GM21360 (cell line): ENCODE measurements at regions not wholly inside any gene's neighbourhood (a gene's known extent, or its start where the extent isn't known, plus 50 kb on each side); places are given as distances from the start of the nearest gene placed in this dataset.

Experiments
- ATAC-seq: cut with Tn5 transposase; IDR thresholded peaks from one replicate; pipeline ENCODE4 v1.9.1; 2021; ENCODE audit warnings: mild to moderate bottlenecking, moderate library complexity; ENCODE audit not compliant: unreplicated experiment

DNA sequence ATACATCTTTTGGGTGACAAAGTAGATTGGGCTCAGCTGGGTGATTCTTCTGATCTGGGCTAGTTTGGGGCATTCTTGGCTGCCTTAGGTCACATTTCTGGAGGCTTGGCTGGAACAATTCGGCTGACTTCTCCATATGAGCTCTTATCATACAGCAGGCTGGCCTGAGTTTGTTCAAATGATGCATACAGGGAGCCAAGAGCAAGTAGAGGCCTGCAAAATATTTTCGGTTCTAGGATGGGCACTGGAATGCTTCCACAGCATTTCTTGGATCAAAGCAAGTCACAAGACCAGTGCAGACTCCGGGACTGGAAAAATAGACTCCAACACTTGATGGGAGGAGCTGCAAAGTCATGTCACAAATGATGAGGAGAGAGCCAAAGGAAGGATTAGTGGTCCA, 98.4 kb downstream of the SCG2 start:
- no peak for ATAC-seq

DNA sequence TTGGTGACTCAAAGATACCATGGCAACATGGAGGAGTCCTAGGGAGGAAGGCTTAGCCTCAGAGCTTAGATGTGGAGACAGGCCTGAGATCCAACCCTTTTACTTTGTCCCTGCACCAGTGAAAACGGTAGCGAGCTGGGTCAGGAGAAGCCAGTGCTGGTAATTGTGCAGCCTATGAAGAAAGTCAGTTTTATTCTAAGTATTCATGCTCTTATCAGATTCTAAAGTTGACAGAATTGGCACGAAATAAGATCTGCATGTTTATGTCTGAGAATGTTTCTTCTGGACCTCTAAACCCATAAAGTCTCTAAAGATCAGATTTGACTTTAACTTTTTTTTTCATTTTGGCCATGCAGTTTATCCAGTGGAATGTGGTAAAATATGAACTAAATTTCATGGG, 93.8 kb downstream of the SCG2 start:
- ATAC-seq = no peak

DNA sequence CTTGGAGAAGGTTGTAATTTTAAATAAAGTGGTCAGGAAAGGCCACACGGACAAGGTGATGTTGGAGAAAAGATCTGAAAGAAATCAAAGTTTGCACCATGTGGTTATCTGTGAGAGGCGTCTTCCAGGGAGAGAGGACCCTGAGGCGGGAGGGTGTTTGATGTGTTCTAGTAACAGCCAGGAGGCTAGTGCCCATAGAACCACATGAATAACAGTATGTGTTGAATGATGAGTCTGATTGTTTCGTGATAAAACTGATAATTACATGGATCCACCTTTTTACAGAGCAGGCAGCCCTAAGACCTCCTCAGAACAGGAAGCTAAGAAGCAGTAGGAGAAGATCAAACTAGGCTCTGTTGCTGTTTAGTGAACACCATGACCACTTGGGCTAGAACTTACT, 91.4 kb downstream of the SCG2 start:
- no peak for ATAC-seq

DNA sequence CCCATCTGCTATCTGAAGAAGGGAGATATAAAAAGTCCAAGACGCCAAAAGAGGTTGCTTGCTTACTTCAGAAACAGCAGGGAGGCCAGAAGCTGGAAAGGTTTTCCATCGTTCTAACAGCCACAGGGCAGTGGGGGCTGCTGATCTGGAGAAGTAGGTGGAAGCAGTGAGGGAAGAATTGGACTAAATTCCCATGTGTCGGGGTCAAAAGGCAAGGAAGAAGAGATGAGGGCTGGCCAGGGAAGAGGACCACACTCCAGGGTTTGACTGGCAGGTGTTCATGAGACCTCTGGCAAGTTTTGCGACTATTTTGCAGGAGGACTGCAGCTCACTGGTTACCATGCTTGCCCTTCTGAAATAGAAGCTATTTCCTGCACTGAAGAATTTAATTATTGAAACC, 91.0 kb downstream of the SCG2 start:
- ATAC-seq = no peak

DNA sequence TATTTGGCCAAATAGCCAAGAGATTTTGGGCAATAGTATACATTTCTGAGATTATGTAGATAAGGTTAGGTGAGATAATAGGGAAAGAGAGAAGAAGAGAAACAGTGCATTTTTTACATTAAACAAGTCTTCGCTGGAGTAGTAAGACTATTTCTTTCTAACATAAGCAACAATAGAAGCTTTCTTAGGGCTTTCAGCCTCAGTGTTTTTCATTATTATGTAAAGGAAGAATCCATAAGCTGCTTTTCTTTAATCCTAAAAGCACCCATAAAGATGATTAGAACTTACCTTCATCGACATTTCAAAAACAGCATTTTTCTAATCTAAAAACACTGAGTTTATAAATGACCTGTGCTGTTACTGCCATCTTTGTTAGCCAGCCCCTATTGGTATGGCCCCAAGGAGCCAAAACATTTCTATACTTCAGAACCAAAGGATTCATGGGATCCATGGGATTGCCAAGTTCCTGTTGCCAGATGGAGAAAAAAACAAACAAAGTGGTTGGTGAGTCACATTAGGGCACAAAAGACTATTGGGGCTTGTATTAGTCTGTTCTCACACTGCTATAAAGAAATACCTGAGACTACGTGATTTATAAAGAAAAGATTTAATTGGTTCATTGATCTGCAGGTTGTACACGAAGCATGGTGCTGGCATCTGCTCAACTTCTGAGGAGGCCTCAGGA, 88.2 kb downstream of the SCG2 start:
- ATAC-seq = no peak

DNA sequence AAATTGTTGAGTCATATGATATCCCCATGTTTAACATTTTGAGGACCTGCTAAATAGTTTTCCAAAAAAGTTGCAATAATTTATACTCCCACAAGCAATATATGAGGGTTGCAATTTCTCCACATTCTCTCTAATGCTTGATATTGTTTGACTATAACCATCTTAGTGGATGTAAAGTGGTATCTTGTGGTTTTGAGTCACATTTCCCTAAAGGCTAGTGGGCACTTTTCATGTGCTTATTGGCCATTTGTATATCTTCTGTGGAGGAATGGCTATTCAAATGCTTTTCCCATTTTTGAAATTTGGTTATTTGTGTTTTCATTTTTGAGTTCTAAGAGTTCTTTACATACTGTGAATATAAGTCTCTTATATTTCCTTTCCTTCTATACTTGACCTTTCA, 82.7 kb downstream of the SCG2 start:
- no peak for ATAC-seq

DNA sequence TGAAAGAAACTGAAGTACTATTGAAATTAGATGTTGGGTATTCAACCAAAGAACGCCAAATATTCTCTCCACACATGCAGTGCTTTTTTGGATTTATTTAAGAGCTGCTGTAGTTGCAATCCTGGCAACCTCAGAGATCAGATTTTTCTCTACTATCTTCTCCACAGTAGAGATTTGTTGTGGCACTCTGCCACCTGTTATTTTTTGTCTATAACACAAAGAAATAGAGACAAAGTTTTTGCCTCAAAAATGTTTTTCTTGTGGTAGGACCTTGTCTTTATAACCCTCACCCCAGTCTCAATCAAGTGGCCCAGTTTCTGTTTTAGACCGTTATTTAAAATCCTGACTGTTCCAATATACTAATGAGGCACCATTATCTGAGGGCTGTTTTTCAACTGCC, 79.4 kb downstream of the SCG2 start:
- no peak for ATAC-seq

DNA sequence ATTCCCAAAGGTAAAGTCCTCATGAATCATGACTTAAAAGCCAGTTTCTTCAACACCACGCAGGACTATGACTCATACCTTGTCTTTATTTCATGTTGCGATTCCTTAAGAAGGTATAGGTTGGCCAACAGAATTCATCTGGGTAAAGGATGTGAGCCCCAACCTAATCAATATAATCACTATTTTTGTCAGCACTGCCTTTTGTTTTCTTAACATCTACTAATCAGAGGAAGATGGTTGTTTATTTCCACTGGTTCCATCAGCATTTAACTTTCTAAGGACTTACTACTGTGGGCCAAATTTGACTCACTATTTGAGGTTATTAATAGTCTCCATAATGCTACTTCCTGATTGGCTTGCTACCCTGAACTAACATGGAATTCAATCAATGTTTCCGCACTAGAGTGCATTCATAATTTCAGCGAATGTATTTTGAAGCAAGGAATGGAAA, 78.6 kb downstream of the SCG2 start:
- ATAC-seq = no peak

DNA sequence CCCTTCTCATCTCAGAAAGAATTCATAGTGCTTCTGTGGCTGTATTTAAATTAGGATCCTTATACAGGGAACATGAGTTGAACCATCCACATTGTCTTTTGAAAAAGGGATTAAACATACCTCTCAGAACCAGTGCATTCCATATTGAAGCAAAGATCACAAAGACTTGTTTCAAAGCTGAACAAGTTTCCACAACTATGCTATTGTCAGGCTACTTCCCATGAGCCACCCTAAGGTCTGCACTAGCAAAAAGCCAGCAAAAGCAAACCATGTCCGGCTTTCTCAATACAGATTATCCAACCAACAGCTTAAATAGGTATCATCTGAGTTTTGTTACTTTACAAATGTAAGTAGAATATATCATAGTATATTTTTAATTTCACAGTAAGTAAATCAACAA, 78.1 kb downstream of the SCG2 start:
- no peak for ATAC-seq

DNA sequence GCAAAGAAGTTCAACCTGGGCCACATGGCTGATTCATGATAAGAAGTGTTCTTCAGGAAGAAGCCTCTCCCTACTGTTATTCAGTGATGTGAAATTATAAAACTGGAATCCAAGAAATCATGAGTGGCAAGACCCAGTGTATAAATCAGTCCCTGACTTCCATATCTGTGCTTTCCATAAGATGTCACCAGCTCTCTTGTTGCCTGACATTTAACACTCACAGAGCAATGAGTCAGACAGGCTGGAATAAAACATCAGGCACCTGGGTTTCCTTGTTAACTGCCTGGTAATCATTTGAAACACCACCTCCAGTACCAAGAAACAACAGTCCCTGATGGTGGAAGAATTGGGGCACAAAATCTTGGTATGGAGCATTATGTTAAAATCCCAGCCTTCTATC, 76.1 kb downstream of the SCG2 start:
- ATAC-seq = no peak

DNA sequence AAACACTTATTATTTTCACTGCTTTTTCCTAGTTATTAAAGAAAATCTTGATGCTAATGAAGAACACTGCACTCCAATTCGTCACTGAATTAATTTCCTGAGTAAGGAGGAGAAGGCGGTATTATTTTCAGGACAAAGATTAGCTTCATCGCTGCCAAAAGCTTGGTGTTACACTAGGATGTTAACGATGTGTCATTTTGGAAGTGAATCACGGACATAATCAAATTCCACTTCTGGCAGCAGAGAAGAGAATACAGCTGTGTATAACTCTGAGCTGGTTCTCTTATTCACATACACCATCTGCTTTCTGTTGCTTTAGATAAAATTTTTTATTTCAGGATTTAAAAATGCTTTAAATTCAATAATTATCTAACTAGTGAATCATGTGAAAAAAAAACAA, 74.1 kb downstream of the SCG2 start:
- no peak for ATAC-seq

DNA sequence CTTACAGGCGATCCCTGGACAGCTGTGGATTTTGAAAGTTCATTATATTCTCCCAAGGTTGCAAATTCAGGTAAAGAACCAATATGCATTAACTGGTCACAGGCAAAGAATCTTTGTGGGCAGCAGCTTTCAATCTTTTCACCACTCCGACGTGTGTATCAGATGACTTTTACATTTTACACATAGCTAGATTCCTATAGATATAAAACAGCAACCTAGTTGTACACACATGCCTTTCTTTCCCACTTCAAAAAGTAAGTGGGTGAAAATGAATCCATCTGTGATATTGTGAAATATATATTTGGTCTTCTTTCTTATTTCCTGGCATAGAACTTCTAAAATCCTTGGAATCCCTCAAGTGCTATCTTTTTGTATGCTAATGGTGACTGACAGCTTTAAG, 72.5 kb downstream of the SCG2 start:
- ATAC-seq = no peak

DNA sequence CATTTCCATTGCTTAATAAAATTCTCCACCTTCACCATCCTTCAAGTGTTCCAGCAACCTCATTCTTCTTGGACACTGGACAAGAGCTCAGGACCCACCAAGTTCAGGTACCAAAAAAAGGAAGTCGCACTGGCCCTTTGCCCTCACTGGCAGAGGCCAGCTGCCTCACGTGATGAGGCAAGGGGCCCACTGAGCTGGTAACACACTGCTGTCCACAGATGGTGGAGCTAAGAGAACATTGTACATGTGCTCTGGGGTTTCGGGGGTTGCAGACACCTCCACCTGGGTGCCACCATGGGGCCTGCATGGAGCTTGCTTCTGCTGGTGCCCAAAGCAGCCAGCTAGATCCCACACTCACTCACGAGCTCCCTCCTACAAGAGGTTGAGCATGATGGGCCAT, 71.3 kb downstream of the SCG2 start:
- no peak for ATAC-seq

DNA sequence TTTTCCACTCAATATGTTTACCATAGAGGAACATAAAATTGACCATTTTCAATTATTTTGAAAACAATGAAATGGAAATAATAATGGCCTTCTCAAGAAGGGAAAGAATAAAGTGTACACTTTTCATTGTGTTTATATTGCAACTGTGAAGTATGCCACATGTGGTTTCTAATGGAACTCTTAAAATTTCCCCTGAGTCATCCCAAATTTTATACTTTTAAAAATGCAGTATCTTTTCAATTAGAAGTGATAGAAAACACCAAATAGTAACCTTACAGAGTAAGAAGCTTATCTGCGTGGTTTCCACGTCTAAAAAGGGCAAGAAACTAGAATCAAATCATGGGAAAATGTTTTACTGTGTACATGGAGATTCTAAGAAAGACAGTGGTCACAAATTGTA, 70.0 kb downstream of the SCG2 start:
- no peak for ATAC-seq

DNA sequence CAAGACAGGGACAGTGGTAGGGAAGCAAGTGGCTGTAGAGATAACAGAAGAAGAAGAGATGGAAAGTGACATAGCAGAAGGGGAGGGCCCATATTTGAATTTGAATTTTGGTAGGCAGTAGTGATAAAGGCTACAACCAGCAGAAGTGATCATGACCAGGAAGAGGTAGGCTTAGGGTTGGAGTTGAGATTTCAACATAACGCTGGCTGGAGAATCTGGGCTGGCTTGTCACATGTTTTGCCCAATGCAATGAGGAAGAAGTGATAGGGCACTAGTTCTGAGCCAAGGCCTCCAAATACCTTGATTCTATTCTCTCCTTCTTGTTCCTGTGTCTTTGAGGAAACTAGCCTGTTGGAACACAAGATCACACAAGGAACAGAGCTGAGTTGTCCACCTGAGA, 69.4 kb downstream of the SCG2 start:
- ATAC-seq = no peak

DNA sequence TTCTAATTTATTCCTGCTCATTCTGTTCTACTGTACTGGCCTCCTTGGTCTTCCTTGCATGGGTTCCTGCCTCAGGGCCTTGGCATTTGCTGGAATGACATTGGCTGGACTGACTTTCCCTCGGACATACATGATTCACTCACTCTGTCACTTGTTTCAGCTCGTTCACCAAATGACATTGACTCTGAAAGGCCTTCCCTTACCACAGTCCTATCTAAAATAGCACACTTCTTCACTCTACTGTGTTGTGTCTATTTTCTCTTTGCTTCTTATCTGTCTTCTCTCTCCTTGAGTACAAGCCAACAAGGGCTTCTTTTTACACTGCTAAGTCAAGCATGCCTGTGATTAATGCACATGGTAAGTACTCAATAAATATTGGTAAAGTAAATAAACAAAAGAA, 65.6 kb downstream of the SCG2 start:
- ATAC-seq = no peak

DNA sequence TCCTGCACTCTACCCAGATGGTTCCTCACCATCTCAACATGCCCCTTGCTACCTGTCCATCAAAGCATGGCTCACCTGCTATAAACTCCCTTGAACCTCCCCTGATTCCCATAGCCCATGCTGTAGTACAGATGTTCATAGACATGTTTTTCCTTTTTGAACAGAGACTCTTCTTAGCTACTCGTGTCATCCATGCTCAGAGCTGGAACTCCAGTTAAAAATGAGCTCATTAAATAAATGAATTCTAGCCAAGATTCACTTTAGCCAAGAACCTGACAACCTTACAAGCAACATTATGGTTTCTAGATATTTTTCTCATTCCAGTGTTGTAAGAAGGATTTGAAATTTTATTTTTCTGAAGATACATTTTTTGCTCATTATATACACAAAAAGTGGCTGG, 65.0 kb downstream of the SCG2 start:
- no peak for ATAC-seq

DNA sequence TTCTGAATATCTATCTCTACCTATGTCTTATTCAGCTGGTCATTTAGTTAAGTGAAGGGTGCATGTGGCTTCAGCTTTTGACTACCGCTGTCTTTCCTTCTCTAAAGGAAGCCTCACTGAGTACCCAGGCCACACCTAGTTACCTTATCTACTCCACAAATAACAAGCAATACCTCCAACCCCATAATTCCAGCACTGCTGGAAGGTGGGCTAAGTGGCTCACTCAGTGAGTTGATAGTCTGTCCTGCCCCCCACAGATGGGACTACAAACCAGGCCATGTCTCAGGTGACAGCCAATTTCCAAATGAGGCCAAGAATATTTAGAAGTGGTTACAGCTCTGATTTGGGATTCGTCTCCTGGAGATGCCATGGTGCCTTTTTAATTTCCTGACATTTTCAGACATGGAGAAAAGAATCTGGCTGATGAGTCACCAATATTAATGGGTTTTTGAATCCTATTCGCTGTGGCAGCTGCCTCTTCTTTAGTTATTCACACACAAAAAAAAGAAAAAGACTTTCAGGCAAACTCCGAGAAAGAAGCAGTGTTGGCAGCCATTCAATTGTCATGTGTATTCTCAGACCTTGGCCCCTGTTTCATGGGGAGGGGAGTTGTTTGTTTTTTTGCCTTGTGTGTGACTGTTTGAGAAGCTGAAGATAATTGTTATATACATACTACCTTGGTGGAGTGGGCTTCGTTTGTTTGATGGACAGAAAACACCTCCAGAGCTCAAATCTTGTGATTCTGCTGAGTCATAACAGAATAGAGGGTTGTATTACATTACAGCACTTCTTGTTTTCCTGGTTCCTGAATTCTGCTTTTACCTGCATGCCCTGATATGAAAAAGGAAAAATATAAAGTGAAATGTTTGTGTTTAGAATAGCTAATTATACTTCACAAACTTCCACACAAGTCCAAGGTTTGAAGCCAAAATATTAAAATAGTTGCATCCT, 64.2 kb downstream of the SCG2 start:
- no peak for ATAC-seq

DNA sequence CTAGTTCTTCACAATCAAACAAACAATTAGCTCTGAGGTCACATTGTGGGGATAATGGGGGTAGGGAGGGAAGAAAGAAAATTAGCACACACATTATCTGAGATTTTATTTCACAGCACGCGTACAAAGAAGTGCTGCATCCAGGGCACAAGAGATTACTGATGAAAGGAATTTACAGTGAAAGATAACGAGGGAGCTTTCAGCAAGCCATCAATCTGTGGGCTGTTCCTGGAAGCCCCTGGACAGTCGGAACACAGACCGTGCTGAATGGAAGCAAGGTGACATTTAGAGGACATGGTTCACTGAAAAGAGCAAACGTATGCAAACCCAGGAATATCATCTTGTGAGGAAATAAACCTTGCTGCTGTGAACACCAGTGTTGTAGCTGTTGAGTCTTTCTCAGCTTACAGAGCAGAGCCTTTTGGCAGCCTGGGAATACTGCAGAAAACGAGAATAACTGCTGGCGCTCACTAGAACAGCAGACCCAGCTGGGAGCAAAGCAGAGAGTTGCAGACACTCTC, 63.2 kb downstream of the SCG2 start:
- ATAC-seq = no peak

DNA sequence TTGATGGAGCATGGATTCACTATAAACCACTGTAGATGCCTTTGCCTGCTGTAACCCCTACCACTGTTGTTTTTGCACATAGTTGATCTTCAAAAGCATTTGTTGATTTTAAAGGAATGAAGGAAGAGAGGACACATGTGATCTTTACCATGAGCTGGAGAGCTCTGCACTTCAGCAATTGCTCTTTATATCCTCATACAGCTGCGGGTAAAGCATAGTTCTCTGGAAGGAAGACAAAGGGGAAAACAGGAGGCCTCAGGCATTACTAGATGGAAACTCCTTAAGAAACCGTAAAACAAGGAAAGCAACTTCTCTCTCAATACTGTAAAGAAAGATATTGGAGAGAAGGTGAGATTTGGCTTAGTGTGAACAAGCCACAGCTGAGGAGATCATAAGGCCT, 60.6 kb downstream of the SCG2 start:
- ATAC-seq = no peak

DNA sequence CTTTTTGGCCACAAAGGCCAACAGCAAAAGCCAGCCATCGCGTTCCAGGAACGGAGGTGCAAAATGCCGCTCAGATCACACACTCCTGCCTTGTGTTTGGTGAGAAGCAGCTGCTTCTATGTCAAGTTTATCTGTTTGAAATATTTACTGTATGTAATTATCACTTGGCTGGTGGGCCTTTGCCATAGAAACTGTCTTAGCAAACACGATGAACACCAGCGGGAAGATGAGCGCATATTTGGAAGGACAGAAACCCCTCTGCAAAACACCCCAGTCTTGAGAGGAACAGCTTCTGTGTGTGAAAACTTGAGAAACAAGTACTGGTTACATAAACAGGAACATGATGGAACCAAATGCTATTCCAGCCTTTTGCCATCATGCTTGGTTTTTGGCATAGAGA, 59.7 kb downstream of the SCG2 start:
- no peak for ATAC-seq

DNA sequence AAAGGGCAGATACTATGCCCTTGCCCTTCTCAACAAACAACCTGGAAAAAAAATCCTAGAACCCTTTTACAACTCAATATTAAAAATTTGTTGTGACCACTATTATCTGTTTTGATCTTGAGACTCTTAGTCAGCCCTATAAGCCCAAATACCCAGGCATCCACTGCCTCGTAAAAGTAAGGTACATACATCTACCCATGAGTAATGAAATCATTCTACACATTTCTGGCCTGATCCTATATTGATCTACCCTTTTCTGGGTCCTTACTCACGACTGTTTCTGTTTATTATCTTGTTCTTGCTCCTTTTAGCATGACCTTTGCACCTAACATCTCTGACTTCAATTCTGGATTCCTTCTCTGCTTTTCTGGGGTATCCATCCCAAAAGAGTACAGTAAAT, 56.8 kb downstream of the SCG2 start:
- no peak for ATAC-seq
